ENCODE measurements at regions not wholly inside any gene's neighbourhood (a gene's known extent, or its start where the extent isn't known, plus 50 kb on each side); places are given as distances from the start of the nearest gene placed in this dataset.

DNA sequence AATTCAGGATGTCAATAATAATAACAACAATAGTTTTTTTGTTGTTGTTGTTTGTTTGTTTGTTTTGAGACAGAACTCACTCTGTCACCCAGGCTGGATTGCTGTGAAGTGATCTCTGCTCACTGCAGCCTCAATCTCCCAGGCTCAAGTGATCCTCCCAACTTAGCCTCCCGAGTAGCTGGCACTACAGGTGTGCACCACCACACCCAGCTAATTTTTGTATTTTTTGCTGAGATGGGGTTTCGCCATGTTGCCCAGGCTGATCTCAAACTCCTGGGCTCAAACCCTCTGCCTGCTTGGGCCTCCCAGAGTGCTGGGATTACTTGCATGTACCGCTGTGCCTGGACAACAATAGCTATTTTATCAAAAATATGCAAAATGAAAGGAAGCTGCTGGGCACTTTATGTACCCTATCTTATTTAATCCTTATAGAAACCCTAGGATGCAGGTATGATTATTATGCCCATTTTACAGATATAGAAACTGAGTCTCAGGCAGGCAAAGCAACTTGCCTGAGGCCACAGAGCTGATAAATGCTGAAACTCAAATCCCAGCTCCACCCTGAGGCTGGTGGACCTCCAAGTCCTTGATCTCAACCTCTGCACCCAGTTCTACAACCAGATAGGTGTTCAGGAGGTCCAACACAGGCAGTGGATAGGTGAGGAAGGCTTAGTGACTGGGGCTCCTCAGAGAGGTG is 57.4 kb upstream of the CTPS1 start:
- TF ChIP-seq, protein P1, sequence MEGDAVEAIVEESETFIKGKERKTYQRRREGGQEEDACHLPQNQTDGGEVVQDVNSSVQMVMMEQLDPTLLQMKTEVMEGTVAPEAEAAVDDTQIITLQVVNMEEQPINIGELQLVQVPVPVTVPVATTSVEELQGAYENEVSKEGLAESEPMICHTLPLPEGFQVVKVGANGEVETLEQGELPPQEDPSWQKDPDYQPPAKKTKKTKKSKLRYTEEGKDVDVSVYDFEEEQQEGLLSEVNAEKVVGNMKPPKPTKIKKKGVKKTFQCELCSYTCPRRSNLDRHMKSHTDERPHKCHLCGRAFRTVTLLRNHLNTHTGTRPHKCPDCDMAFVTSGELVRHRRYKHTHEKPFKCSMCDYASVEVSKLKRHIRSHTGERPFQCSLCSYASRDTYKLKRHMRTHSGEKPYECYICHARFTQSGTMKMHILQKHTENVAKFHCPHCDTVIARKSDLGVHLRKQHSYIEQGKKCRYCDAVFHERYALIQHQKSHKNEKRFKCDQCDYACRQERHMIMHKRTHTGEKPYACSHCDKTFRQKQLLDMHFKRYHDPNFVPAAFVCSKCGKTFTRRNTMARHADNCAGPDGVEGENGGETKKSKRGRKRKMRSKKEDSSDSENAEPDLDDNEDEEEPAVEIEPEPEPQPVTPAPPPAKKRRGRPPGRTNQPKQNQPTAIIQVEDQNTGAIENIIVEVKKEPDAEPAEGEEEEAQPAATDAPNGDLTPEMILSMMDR (IDR thresholded peaks at IDR 0.05), result no peak
- no peak for TF ChIP-seq TEAD4 (IDR thresholded peaks at IDR 0.05; ENCODE audit: borderline replicate concordance, insufficient read depth)
- TF ChIP-seq EP300 (IDR thresholded peaks at IDR 0.05; ENCODE audit: borderline replicate concordance in 1 of 2, low read depth in 1 of 2, low read length in 1 of 2), result no peak
- TF ChIP-seq POLR2AphosphoS5 (IDR thresholded peaks at IDR 0.05; ENCODE audit: low read depth, low read length), result no peak
- TF ChIP-seq, protein P2, sequence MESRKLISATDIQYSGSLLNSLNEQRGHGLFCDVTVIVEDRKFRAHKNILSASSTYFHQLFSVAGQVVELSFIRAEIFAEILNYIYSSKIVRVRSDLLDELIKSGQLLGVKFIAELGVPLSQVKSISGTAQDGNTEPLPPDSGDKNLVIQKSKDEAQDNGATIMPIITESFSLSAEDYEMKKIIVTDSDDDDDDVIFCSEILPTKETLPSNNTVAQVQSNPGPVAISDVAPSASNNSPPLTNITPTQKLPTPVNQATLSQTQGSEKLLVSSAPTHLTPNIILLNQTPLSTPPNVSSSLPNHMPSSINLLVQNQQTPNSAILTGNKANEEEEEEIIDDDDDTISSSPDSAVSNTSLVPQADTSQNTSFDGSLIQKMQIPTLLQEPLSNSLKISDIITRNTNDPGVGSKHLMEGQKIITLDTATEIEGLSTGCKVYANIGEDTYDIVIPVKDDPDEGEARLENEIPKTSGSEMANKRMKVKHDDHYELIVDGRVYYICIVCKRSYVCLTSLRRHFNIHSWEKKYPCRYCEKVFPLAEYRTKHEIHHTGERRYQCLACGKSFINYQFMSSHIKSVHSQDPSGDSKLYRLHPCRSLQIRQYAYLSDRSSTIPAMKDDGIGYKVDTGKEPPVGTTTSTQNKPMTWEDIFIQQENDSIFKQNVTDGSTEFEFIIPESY (IDR thresholded peaks at IDR 0.05; ENCODE audit: borderline replicate concordance, low read depth), result no peak
- TF ChIP-seq RCOR1 (IDR thresholded peaks at IDR 0.05; ENCODE audit: low read length), result no peak
- no peak for TF ChIP-seq EZH2phosphoT487 (IDR thresholded peaks at IDR 0.05; ENCODE audit: borderline replicate concordance, low read depth)

Measured in SK-N-SH (cell line).